SK-N-SH (cell line): ENCODE measurements at regions not wholly inside any gene's neighbourhood (a gene's known extent, or its start where the extent isn't known, plus 50 kb on each side); places are given as distances from the start of the nearest gene placed in this dataset.
A peak's percentile ranks its signal among the peaks of the same experiment; 100 is the strongest.
"Not testable (repeated sequence)": the region's sequence is repeated elsewhere in the genome, so short reads cannot be mapped to it uniquely, and the experiment has no call there.

ENCODE experiments used
- CTCF ChIA-PET: fragments of 300-600, 350-600 bp; formaldehyde crosslinking; extraction: SDS; loops from one replicate; lab custom pipeline; 2021; lab: Yijun Ruan, JAX
- POLR2A ChIA-PET: fragments of 350-600 bp; sonication (Branson Sonifier 250); formaldehyde crosslinking; extraction: SDS; loops from one replicate; lab custom pipeline; 2020; ENCODE audit warnings: antibody characterized with exemption, inconsistent platforms; lab: Yijun Ruan, JAX
- DNase-seq: peaks from one replicate; pipeline ENCODE4 v3.0.0; 2012
- H2AFZ ChIP-seq: fragments of 200-600 bp; sonication (generic); 2 replicates; pipeline ENCODE4 v1.8.1; 2016; ENCODE audit warnings: antibody characterized with exemption, mild to moderate bottlenecking, low read depth
- H3F3A ChIP-seq: fragments of 200-600 bp; sonication (generic); replicated peaks from 2 replicates; pipeline ENCODE3; 2016; ENCODE audit warnings: antibody characterized with exemption, mild to moderate bottlenecking; ENCODE audit not compliant: insufficient read depth
- H3K27ac ChIP-seq, 2 experiments: fragments of 200-500 bp in 1 of 2; fragments of 200-600 bp in 1 of 2; sonication (Bioruptor generic) in 1 of 2; sonication (generic), shearing (Covaris generic) in 1 of 2; 2 replicates each; pipeline versions ENCODE4 v1.5.1 to v1.6.1; 2014 to 2016; ENCODE audit warnings: low read depth in 2 of 2, inconsistent platforms in 1 of 2, low read length in 1 of 2, mild to moderate bottlenecking in 1 of 2, mixed read lengths in 1 of 2
- H3K27me3 ChIP-seq: fragments of 200-600 bp; sonication (generic), shearing (Covaris generic); 2 replicates; pipeline ENCODE4 v1.6.1; 2016; ENCODE audit warnings: mixed run types; ENCODE audit not compliant: insufficient read depth
- H3K36me3 ChIP-seq, 2 experiments: fragments of 200-500 bp in 1 of 2; fragments of 200-600 bp in 1 of 2; sonication (Bioruptor generic) in 1 of 2; sonication (generic) in 1 of 2; replicated peaks in 1 of 2; 2 replicates each; pipeline versions ENCODE3 to v1.5.1; 2014 to 2016; ENCODE audit warnings: low read length in 1 of 2, mild to moderate bottlenecking in 1 of 2; ENCODE audit not compliant: insufficient read depth in 2 of 2, control insufficient read depth in 1 of 2
- H3K4me1 ChIP-seq, 2 experiments: fragments of 200-500 bp in 1 of 2; fragments of 200-600 bp in 1 of 2; sonication (Bioruptor generic) in 1 of 2; sonication (generic), shearing (Covaris generic) in 1 of 2; 2 replicates each; pipeline versions ENCODE4 v1.5.1 to v1.6.1; 2014 to 2016; ENCODE audit warnings: low read depth in 1 of 2, low read length in 1 of 2, mixed run types in 1 of 2; ENCODE audit not compliant: insufficient read depth in 2 of 2, control insufficient read depth in 1 of 2
- H3K4me2 ChIP-seq: fragments of 200-600 bp; sonication (generic), shearing (Covaris generic); 2 replicates; pipeline ENCODE4 v1.6.1; 2017; ENCODE audit warnings: mixed run types
- H3K4me3 ChIP-seq, 2 experiments: fragments of 200-500 bp in 1 of 2; fragments of 200-600 bp in 1 of 2; sonication (Bioruptor generic) in 1 of 2; sonication (generic), shearing (Covaris generic) in 1 of 2; 2 replicates each; pipeline versions ENCODE4 v1.5.1 to v1.8.1; 2014 to 2016; ENCODE audit warnings: low read depth in 2 of 2, inconsistent platforms in 1 of 2, low read length in 1 of 2, mild to moderate bottlenecking in 1 of 2, mixed read lengths in 1 of 2, moderate library complexity in 1 of 2
- H3K79me2 ChIP-seq: fragments of 200-600 bp; sonication (generic); 2 replicates; pipeline ENCODE4 v1.8.1; 2017; ENCODE audit warnings: mild to moderate bottlenecking; ENCODE audit not compliant: insufficient read depth
- H3K9ac ChIP-seq: fragments of 200-600 bp; sonication (generic); 2 replicates; pipeline ENCODE4 v1.6.1; 2017; ENCODE audit warnings: mixed run types
- H3K9me2 ChIP-seq: fragments of 200-600 bp; sonication (generic); 2 replicates; pipeline ENCODE4 v1.6.1; 2017; ENCODE audit warnings: mixed run types
- H3K9me3 ChIP-seq: fragments of 200-600 bp; sonication (generic); 2 replicates; pipeline ENCODE4 v1.6.1; 2017; ENCODE audit warnings: mixed run types, mild to moderate bottlenecking, moderate library complexity
- H4K20me1 ChIP-seq: fragments of 200-600 bp; sonication (generic); 2 replicates; pipeline ENCODE4 v1.6.1; 2017; ENCODE audit warnings: mild to moderate bottlenecking, mixed run types; ENCODE audit not compliant: insufficient read depth
- ELF1 ChIP-seq: IDR thresholded peaks from 2 replicates; pipeline ENCODE4 v1.4.0; 2012
- EZH2phosphoT487 ChIP-seq: fragments of 200-600 bp; sonication (generic); IDR thresholded peaks from 2 replicates; pipeline ENCODE4 v1.6.1; 2017; ENCODE audit warnings: low read depth, mixed run types, mild to moderate bottlenecking, antibody characterized with exemption, moderate library complexity, borderline replicate concordance
- FOSL2 ChIP-seq: IDR thresholded peaks from 2 replicates; pipeline ENCODE4 v1.4.0; 2012; ENCODE audit warnings: low read depth, mild to moderate bottlenecking, moderate library complexity, borderline replicate concordance
- FOXJ3 ChIP-seq: sonication (generic); formaldehyde crosslinking; IDR thresholded peaks from 2 replicates; pipeline ENCODE4 v1.5.1; 2020; ENCODE audit warnings: mild to moderate bottlenecking, missing genetic modification reagents
- FOXM1 ChIP-seq: IDR thresholded peaks from 2 replicates; pipeline ENCODE4 v1.4.0; 2012; ENCODE audit warnings: low read depth, mild to moderate bottlenecking
- GABPA ChIP-seq: IDR thresholded peaks from 2 replicates; pipeline ENCODE4 v1.4.0; 2012; ENCODE audit warnings: low read depth, mild to moderate bottlenecking
- IRF3 ChIP-seq: fragments of 150-350 bp; IDR thresholded peaks from 2 replicates; pipeline ENCODE4 v1.6.1; 2016; ENCODE audit warnings: mild to moderate bottlenecking, low read depth, low read length
- JUND ChIP-seq: IDR thresholded peaks from 2 replicates; pipeline ENCODE4 v1.4.0; 2012
- REST ChIP-seq: IDR thresholded peaks from 2 replicates; pipeline ENCODE4 v1.6.1; 2012; ENCODE audit warnings: mild to moderate bottlenecking, low read depth, low read length, moderate library complexity
- RXRA ChIP-seq: IDR thresholded peaks from 2 replicates; pipeline ENCODE4 v1.4.0; 2012; ENCODE audit warnings: low read depth, mild to moderate bottlenecking, borderline replicate concordance
- SIN3A ChIP-seq: IDR thresholded peaks from 2 replicates; pipeline ENCODE4 v1.6.1; 2012; ENCODE audit warnings: low read depth, mild to moderate bottlenecking, low read length, moderate library complexity, borderline replicate concordance
- TAF1 ChIP-seq: IDR thresholded peaks from 2 replicates; pipeline ENCODE4 v1.6.1; 2012; ENCODE audit warnings: low read depth, mild to moderate bottlenecking, low read length, moderate library complexity, borderline replicate concordance
- USF1 ChIP-seq: IDR thresholded peaks from 2 replicates; pipeline ENCODE4 v1.4.0; 2012; ENCODE audit warnings: low read depth, borderline replicate concordance
- ZBTB33 ChIP-seq: IDR thresholded peaks from 2 replicates; pipeline ENCODE4 v1.4.0; 2012; ENCODE audit warnings: low read depth, borderline replicate concordance
- WGBS: methylation state at CpG from one replicate; pipeline ENCODE4 v1.1.6; 2017; ENCODE audit warnings: low lambda C conversion rate; 5-methylcytosine and 5-hydroxymethylcytosine counted together

- DNase-seq = no peak
Measured at GRCh38 chr14:28382444-28383190, 384.0 kb upstream of the FOXG1 start.

GRCh38 chr14:28398506-28398905 is 368.1 kb upstream of the FOXG1 start:
- H3K79me2 ChIP-seq = no peaks in the 10 kb centered on the region
- WGBS = 6% methylated on average over 2 of the region's 2 CpGs
- no peak overlapping the region for H2AFZ ChIP-seq
- H4K20me1 ChIP-seq = no peaks in the 10 kb centered on the region
- no peaks in the 10 kb centered on the region for H3K36me3 ChIP-seq
- H3K9me2 ChIP-seq = no peaks in the 10 kb centered on the region
- no peaks in the 10 kb centered on the region for H3F3A ChIP-seq
- ChIA-PET POLR2A (no interaction called here), CTCF (no interaction called here)
- no peaks in the 10 kb centered on the region for H3K4me1 ChIP-seq
- no peaks in the 10 kb centered on the region for H3K27me3 ChIP-seq
- no peak overlapping the region for H3K4me3 ChIP-seq
- no peak overlapping the region for H3K4me2 ChIP-seq
- TF ChIP-seq ZBTB33 = no peak
- TF ChIP-seq SIN3A = no peak
- TF ChIP-seq ELF1 = no peak
- TF ChIP-seq FOXM1 = no peak
- TF ChIP-seq USF1 = no peak
- TF ChIP-seq FOXJ3 = no peak
- TF ChIP-seq IRF3 = no peak
- no peak for TF ChIP-seq GABPA
- TF ChIP-seq REST = no peak
- H3K9ac ChIP-seq = no peak overlapping the region
- no peak overlapping the region for H3K27ac ChIP-seq
- DNase-seq = no peak
- no peaks in the 10 kb centered on the region for H3K9me3 ChIP-seq

More at GRCh38 chr14:28382444-28383190, 384.0 kb upstream of the FOXG1 start:
- Histone ChIP-seq H3F3A (peaks cover 5% of the 10 kb centered on the region), H3K4me2 (no peak overlapping the region), H3K27me3 (no peaks in the 10 kb centered on the region), H2AFZ (no peak overlapping the region), H3K9me2 (no peaks in the 10 kb centered on the region), H3K4me3 (no peak overlapping the region), H3K4me1 (no peaks in the 10 kb centered on the region), H3K27ac (no peak overlapping the region), H3K9me3 (no peaks in the 10 kb centered on the region; the same call in 1 of the 2 replicates), H3K9ac (no peak overlapping the region), H3K79me2 (no peaks in the 10 kb centered on the region), H4K20me1 (no peaks in the 10 kb centered on the region), H3K36me3 (no peaks in the 10 kb centered on the region)
- CTCF ChIA-PET = no interaction called here
- no peak for TF ChIP-seq TAF1
- TF ChIP-seq FOSL2 = peak; percentile 10; the same call in 1 of the 2 replicates
- no peak for TF ChIP-seq RXRA
- no peak for TF ChIP-seq JUND
- no peak for TF ChIP-seq EZH2phosphoT487
- POLR2A ChIA-PET = no interaction called here
- WGBS = 0% methylated on average over 7 of the region's 7 CpGs

- POLR2A ChIA-PET, H3K4me2 ChIP-seq, CTCF ChIA-PET, H2AFZ ChIP-seq, H3K9me3 ChIP-seq, H3K9ac ChIP-seq, DNase-seq, H4K20me1 ChIP-seq, H3K27me3 ChIP-seq, H3K4me3 ChIP-seq, H3K4me1 ChIP-seq, H3K27ac ChIP-seq, H3K9me2 ChIP-seq, H3K79me2 ChIP-seq, H3F3A ChIP-seq, H3K36me3 ChIP-seq: not testable (repeated sequence)
- 54% methylated on average over 2 of the region's 4 CpGs for WGBS
Measured at GRCh38 chr14:28401705-28402104, 364.9 kb upstream of the FOXG1 start.
